ENCODE measurements at regions not wholly inside any gene's neighbourhood (a gene's known extent, or its start where the extent isn't known, plus 50 kb on each side); places are given as distances from the start of the nearest gene placed in this dataset.

DNA sequence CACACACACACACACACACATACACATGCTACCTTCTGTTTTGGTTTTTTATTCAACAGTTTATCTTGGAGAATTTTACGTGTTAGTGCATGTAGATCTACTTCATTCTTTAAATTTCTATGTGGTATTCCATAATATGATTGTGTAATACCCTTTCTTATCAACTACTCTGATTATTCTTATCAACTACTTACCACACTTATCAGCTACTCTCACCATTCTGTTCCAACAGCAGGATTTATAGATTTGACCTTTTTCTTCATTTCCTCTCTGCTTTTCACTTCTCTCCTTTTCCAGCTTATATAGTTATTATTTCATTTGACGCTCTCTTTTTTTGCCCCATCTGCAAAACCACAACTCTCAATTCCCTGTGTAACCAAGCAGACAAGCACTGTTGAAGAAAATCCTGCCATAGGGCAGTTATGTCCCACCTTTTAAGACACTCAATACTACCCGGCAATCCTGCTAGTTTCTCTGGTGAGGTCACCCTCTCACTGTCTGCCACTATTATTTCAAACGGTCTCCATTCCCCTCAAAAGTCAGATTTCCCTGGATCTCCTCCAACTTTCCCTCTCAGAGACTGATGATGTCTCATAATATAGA, 56.9 kb upstream of the SATB1 start:
- TF ChIP-seq POLR2AphosphoS5 (IDR thresholded peaks at IDR 0.05; ENCODE audit: low read depth, low read length) (no peak), POLR2A (IDR thresholded peaks at IDR 0.05; ENCODE audit: low read depth, low read length) (no peak), TAF1 (IDR thresholded peaks at IDR 0.05; ENCODE audit: borderline replicate concordance, low read depth, low read length) (no peak)

Measured in GM12892 (cell line).